GM19351 (cell line): ENCODE measurements at regions not wholly inside any gene's neighbourhood (a gene's known extent, or its start where the extent isn't known, plus 50 kb on each side); places are given as distances from the start of the nearest gene placed in this dataset.
A peak's percentile ranks its signal among the peaks of the same experiment; 100 is the strongest.

Source experiments
- ATAC-seq: cut with Tn5 transposase; IDR thresholded peaks from one replicate; pipeline ENCODE4 v1.9.1; 2021; ENCODE audit warnings: mild to moderate bottlenecking, moderate library complexity; ENCODE audit not compliant: unreplicated experiment

DNA sequence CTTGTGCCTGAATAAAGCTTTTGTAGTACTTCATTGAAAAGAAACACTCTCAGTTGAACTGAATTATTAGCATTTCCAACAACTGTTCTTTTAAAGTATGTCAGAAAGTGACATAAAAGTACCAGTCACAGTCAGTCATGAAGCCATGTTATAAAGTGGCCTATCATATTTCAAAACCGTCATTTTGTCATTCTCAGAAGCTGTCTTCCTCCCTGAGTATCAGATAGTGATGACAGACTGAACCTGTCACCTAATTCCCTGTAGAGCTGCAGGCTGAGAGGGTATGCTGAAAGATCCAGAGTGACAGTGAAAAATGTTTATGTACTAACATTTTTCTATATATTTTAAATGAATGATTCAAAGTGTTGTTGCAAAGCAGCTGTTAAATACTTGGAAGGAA is 1121.7 kb upstream of the PRMT6 start:
- no peak for ATAC-seq

DNA sequence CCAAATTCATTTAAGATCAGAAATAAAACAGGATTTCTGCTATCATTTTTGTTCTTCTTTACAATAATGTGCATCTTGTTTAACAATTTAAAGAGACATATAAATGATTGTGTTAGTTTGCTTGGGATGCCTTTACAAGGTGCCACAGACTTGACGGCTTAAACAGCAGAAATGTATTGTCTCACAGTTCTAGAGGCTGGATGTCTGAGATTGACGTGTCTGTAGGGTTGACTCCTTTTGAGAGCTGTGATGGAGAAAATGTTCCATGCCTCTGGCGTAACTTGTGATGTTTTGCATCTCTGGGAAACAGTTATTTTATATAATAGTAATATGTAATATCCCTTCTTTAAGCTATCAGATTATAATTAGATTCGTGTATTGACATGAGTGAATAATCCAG is 1091.6 kb upstream of the PRMT6 start:
- ATAC-seq = no peak

DNA sequence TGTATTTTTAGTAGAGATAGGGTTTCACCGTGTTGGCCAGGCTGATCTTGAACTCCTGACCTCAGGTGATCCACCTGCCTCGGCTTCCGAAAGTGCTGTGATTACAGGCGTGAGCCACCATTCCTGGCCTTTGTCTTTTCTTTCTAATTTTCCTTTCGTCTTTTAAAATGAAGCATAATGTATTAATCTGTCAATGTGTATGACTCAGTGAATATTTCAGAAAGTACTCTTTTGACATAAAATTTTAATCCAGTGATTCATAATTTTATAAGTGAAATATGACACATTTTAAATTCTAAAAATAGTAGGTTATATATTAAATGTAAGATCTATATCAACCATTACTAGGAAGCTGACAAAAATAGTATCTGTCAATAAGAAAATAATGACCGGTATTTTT is 1059.0 kb upstream of the PRMT6 start:
- ATAC-seq = no peak

DNA sequence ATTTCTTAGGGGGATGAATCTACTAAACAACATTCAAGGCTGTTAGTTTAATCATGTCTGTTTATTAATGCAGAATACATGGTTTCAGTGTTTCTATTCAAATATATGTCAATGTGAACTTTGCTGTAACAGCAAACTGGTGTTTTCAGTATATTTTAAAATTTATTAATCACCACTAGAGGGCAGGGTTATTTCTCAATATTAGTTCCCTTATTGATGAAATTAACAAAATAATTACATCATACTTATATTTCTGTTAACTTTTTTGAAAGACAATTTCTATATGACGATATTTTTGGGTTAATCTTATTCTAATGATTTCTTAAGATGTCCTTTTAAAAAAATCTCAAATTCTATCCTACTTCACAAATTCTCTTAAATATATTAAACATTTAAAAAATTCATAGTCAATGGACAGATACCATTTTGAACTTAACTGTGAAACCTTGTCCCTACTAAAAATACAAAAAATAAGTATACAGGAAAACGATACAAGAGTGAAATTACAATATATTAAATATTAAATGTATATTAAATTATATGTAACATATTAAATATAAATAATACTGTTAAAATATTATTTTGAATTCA is 1034.1 kb upstream of the PRMT6 start:
- ATAC-seq = peak; percentile 59

DNA sequence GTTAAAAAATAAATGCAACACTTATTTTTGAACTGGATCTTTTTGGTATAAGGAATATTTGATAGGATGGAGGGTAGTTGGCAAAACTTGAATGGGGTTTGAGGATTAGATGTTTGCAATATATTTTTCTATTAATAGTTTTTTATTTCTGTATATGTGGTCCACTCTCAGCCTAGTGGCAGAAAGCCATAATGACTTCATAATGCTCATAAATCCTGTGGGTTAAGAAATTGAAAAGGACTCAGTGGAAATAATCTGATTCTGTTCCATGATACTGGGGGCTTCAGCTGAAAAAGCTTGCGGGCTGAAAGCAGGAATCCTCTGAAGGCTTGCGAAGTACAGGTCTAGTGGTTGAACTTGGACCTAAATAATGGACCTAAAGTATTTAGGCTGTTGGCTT is 1028.6 kb upstream of the PRMT6 start:
- no peak for ATAC-seq

DNA sequence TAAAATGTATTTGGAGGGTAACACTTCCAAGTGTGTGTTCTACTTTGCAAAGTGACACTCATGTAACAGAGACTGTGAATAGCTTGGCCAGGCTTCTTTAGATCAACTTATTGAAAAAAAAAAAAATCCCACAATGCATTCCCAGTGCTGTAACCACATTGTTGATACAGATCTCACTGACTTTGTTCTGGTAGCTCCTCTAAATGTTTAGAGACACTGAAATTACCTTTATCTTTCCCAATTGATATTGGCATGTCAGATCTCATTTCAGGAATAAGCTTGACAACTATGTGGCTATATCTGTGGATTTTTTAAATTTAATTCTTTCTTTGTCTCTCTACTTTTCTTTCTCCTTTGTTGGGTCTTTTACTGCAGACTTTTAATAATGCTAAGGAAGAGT is 1018.9 kb upstream of the PRMT6 start:
- no peak for ATAC-seq

DNA sequence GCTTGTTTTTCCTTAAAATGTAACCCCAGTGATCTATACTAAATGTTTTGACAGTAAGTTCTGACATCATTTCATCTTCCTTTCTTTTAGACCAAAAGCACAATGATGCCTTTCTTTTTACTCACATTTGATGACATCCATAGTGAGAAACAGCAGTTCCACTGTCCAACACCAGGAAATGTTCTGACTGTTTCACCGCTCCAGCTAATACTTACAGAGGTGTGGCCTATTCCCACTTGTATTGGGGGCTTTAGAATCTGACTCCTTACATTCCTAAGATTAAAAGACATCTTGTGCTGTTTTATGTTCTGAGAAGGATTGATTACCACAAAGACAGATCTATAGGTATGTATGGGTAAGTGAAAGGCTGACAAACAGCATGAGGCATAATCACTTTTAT is 1018.2 kb upstream of the PRMT6 start:
- no peak for ATAC-seq

DNA sequence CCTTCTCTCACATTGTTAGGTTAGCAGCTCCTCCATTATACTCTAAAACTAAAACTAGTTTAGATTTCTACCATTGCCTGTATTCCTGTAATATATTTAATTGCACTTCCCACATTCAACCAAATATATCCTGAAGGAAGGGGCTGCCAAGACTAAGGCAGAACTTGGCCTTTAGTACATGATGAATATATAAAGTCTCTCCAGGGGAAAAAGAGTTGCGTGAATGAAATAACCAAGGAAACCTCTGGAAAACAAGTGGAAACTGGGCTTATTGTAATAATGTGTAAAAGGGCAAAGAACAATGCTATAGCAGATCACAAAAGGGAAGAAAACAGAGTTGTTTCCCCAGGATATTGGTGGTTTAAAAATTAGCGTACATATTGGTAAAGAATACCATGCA is 1012.5 kb upstream of the PRMT6 start:
- ATAC-seq = no peak

DNA sequence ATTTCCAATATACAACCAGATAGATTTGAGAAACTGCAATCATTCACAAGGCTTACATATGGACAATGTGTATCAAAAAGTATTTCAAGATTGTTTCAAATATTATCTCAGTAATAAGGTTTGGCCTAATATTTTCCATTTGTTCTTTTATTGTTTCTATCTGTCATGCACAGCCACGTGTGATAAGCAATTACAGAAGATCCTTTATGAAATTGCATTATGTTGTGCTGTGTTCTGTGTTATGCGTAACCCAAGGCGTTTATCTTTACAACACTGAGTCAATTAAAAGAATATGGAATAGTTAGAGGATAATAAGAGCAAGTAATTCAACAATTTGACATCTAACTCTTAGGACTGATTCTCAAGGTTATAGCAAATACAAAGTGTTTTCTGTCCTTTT is 1009.3 kb upstream of the PRMT6 start:
- ATAC-seq = no peak

DNA sequence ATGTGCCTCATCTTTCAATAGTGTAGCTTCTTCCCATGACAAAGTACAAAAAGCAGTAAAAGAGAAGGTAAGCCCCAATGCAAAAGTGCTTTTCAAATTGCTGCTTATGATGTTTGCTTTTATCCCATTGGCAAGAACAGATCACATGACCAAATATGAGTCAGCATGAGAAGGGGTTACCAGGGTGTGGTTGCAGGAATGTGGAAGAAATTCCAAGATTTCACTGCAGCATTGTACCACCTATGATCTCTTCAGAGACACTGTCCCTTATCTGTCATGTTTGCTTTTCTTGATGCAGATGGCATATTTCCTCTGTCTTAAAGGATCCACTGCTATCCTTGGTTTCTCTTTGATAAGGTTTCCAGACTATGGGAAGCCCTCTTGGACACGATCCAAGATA is 1006.9 kb upstream of the PRMT6 start:
- no peak for ATAC-seq

DNA sequence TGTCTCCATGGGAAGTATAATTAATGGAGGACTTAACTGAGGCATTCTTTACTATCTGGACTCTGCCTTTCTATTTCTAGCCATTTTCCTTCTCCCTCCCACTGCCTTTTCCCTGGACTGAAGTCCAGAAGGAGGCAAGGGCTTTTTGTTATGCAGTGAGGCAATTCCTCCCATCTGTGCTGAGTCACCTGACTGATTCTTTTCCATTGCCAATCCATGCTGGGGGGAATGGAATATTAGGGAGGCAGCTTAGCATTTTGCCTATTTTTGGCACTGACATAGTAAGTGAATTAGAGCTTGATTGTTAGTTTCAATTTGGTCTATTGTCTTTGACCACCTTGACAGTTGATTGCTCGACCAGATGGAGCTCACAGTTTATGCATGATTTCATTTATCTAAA is 1000.6 kb upstream of the PRMT6 start:
- ATAC-seq = no peak

DNA sequence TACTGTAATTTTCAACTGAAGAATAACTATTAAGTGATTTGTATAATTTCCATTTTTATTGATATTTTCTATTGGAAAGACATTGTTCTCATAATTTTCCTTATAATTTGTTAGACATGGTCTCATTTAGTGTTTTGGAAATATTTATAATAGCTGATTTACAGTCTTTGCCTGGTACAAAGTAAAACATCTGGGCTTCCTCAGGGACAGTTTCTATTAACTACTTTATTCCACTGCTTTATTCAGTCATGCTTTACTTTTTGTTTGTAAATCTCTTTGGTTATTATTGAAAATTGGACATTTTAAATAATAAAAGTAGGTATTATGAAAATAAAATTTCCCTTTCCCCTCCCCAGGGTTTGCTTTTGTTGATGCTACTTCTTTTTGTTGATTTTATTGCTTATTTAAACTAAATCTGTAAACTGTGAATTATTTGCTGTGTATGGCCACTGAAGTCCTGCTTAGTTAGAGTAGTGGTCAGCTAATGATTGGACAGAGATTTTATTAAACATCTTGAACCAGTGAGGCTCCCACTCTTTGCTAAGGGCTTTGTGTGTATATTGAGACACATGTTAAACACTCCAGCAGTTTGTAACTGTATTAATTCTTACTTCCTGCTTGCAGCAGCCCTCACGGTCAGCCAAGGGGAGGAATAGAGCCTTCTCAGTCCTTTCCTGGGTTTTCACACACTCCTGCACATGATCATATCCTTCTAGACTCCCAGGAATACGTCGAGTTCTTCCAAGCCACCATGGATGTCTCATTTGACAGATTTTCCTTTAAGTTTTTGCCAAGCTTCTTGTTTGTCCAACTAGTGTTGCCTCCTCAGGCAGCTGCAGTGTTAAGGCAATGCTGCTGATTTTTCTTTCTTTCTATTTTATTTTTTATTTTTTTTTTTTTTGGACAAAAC is 994.6 kb upstream of the PRMT6 start:
- ATAC-seq = no peak

DNA sequence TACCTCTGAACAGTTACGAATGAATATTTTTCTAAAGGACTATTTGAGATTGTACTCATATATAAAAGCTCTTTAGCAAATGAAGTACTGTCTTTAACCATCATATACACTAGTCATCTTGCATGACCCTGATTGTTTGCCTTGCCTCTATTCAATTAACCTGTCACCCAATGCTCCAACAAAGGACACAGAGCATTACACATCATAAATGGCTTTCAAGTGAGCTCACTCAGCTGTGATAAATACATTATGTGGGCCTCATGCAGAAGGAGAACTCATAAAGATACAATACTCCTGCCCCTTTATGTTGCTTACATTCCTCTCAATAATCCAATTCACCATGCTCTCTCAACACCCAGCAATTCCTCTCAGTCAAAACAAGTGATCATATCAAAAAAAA is 993.0 kb upstream of the PRMT6 start:
- ATAC-seq = no peak

DNA sequence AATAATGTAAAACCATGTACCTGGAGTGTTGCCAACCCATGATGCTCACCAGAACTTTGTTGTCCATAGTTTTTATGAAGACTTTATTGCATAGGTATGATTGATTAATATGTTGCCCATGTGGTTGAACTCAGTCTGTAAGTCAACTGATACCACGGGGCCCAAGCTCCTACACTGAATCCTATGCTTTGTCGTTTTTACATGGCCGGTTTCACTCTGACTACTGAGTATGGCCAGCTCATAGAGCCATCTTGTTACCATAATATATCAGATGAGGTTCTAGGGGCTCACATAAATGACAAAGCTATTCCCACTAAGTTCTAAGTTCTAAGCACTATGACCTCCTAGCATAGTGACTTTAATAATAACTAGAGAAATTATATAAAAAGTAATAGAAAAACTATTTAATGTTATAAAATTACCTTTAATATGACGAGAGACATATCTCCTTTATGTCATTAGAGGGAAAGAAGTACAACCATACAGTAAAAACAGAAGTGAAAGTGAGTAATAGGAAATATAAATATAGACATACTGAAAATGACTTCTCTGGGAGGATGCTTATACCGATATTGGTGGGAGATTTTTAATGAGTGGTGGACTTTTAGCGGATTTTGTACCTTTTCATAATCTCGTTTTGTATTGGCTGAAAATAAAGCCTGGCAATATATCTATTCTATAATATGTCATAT is 983.4 kb upstream of the PRMT6 start:
- peak; percentile 94 for ATAC-seq

DNA sequence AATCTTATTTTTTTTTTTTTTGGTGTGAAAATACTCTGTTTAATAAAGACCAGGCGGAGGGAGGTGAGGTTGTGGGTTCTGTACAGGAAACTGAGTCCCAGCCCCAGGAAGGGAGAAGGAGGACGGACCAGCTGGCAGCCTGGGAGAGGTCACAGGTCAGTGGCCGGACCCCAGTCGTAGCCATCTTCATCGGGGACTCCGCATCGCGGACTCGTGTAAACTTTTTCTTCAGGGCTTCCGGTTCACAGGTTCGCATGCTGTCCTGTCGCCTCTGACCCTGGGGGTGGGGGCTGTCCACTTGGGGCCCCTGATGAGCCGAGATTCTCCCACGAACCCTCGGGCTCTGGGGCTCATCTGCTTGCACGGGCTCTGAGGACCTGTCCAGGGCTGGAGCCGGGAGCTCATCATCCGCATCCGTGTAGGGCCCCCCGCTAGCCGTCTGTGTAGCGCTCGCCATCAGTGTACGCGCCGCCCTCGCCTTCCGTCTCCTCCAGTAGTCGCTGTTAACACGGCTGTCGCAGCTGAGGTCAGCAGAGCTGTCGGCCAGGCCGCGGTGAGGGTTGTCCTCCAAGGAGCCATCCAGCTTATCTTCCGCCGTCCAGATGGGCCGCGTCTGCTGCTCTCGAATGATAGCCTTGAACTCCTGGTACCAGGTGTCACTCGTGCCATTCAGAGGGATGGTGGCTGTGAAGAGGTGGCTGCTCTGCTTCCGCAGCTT is 975.7 kb upstream of the PRMT6 start:
- no peak for ATAC-seq

DNA sequence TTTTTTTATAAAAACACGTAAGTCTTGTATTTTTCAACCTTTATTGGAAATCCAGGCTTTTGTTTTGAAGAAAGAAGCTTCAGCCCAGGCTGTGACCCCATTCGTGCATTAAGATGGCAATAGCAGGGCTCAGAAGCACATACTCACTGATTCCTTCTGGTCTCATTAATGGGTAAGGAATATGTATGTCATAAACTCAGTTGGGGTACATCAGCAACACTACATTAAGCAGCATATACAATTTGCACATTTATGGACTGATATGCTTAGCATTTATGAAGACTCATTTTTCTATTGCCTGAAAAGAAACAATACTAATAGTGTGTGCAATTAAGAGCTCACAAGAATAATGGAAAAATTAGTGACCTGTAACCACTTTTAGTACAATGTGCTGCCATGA is 945.4 kb upstream of the PRMT6 start:
- no peak for ATAC-seq

DNA sequence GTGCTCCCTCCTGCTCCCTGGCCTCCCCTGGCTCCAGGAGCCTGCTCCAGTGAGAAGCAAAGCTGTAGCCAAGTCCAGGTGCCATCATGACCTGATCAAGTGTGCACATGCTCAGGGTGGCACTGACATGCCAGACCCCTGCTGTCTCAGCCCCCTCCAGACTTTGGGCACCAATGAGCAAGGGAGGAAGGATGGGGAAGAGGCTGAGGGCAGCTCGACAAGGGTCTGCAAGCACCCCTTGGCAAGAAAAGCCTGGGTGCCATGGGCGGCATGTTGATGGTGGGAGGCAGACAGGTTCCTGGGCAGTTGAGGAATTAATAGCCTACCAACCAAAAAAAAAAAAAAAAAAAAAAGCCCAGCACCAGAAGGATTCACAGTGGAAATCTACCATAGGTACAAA is 942.6 kb upstream of the PRMT6 start:
- ATAC-seq = no peak

DNA sequence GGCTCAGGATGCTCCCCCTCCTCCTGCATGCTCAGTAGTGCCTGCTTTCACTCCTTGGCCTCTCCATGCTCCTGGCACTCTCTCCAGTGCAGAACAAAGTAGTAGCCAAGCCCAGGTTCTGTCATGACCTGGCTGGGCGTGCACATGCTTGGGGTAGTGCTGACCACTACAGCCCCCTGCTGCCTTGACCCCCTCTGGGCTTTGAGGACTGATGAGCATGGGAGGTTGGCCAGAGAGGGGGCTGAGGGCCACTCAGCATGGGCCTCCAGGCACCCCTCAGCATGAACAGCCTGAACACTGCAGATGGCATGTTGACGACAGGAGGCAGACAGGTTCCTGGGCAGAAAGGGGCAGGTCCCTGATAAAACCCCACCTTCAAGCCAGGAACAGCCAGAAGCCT is 935.7 kb upstream of the PRMT6 start:
- ATAC-seq = no peak

DNA sequence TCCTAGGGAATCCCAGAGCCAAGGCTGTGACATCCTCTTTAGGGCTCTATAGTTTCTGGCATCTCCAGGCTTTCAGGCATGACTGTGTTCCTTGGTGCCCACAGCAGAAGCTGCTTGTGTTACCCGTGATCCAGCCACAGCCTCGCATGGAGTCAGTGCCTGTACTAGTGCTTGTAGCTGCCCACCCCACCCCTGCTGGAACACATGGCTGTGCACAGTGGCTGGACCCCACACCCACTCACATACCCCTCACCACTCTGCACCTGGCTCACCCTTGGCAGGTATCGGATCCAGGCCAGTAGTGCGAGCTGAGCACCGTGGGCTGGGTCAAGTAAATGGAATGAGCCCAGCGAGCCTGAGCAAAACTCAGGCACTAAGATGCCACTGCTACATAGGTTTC is 934.7 kb upstream of the PRMT6 start:
- no peak for ATAC-seq

DNA sequence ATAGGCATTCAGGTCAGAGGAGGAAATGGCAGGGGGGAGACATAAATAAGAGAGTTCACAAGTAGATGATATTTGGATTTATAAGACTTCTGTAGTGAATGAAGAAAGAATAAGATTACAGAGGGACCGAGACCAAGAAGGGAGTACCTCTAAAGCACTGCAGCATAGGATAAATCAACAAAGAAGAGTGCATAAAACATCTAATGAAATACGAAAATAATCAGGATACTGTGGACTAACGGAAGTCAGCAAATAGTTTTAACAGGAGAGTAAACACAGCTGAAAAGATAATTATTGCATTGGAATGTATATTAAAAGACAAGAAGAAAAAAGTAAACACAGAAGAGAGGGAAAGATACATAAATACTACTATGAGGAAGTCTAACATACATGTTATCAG is 921.9 kb upstream of the PRMT6 start:
- no peak for ATAC-seq

DNA sequence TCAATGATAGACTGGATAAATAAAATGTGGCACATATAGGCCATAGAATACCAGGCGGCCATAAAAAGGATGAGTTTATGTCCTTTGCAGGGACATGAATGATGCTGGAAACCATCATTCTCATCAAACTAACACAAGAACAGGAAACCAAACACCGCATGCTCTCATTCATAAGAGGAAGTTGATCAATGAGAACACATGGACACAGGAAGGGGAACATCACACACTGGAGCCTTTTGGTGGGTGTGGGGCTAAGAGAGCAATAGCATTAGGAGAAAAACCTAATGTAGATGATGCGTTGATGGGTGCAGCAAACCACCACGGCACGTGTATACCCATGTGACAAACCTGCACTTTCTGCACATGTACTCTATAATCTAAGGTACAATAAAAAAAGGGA is 883.4 kb upstream of the PRMT6 start:
- no peak for ATAC-seq
